Glutamatergic neuron (in vitro differentiated cells): ENCODE measurements at regions not wholly inside any gene's neighbourhood (a gene's known extent, or its start where the extent isn't known, plus 50 kb on each side); places are given as distances from the start of the nearest gene placed in this dataset.

Experiments
- DNase-seq: peaks from one replicate; pipeline ENCODE4 v3.0.0; 2022
- H3K27ac Mint-ChIP-seq: one replicate; pipeline ENCODE4 v1.8.0; 2020; ENCODE audit warnings: mild to moderate bottlenecking, mixed read lengths, inconsistent platforms; ENCODE audit not compliant: unreplicated experiment
- H3K27me3 Mint-ChIP-seq: one replicate; pipeline ENCODE4 v1.8.0; 2020; ENCODE audit warnings: mild to moderate bottlenecking, moderate library complexity, mixed read lengths, inconsistent platforms; ENCODE audit not compliant: unreplicated experiment
- H3K36me3 Mint-ChIP-seq: one replicate; pipeline ENCODE4 v1.8.0; 2020; ENCODE audit warnings: mild to moderate bottlenecking, mixed read lengths, inconsistent platforms; ENCODE audit not compliant: unreplicated experiment
- H3K4me1 Mint-ChIP-seq: one replicate; pipeline ENCODE4 v1.8.0; 2020; ENCODE audit warnings: mild to moderate bottlenecking, low read depth, mixed read lengths, inconsistent platforms; ENCODE audit not compliant: unreplicated experiment
- H3K4me3 Mint-ChIP-seq: one replicate; pipeline ENCODE4 v1.8.0; 2020; ENCODE audit warnings: mild to moderate bottlenecking, mixed read lengths, inconsistent platforms; ENCODE audit not compliant: unreplicated experiment
- H3K9me3 Mint-ChIP-seq: one replicate; pipeline ENCODE4 v1.8.0; 2020; ENCODE audit warnings: mild to moderate bottlenecking, moderate library complexity, mixed read lengths, inconsistent platforms; ENCODE audit not compliant: unreplicated experiment
- CTCF ChIP-seq: fragments of 200-600 bp; sonication (generic); IDR thresholded peaks from one replicate; pipeline ENCODE4 v1.5.0; 2021; ENCODE audit not compliant: partially characterized antibody, unreplicated experiment

- Mint-ChIP-seq H3K27me3 (no peaks in the 10 kb centered on the region), H3K4me3 (no peak overlapping the region), H3K36me3 (no peaks in the 10 kb centered on the region), H3K27ac (no peak overlapping the region), H3K9me3 (peaks cover 2% of the 10 kb centered on the region), H3K4me1 (no peaks in the 10 kb centered on the region)
- TF ChIP-seq CTCF = no peak
- no peak for DNase-seq
Observed at GRCh38 chr3:170731281-170731680, 138.7 kb downstream of the RPL22L1 start.

GRCh38 chr3:170730071-170730812 lies 139.8 kb downstream of the RPL22L1 start:
- no peak overlapping the region for H3K4me3 Mint-ChIP-seq
- H3K27ac Mint-ChIP-seq = no peak overlapping the region
- H3K4me1 Mint-ChIP-seq = no peaks in the 10 kb centered on the region
- no peaks in the 10 kb centered on the region for H3K27me3 Mint-ChIP-seq
- no peaks in the 10 kb centered on the region for H3K36me3 Mint-ChIP-seq
- H3K9me3 Mint-ChIP-seq = no peaks in the 10 kb centered on the region
- no peak for DNase-seq
- TF ChIP-seq CTCF = no peak

- no peaks in the 10 kb centered on the region for H3K36me3 Mint-ChIP-seq
- TF ChIP-seq CTCF = no peak
- DNase-seq = no peak
- no peaks in the 10 kb centered on the region for H3K9me3 Mint-ChIP-seq
- no peak overlapping the region for H3K4me3 Mint-ChIP-seq
- no peaks in the 10 kb centered on the region for H3K27me3 Mint-ChIP-seq
- H3K4me1 Mint-ChIP-seq = peaks cover 2% of the 10 kb centered on the region
- no peak overlapping the region for H3K27ac Mint-ChIP-seq
Observed at GRCh38 chr3:170728181-170728580, 141.8 kb downstream of the RPL22L1 start.

GRCh38 chr3:170727754-170728153 lies 141.9 kb upstream of the SLC7A14 start:
- TF ChIP-seq CTCF = no peak
- Mint-ChIP-seq H3K9me3 (no peaks in the 10 kb centered on the region), H3K4me1 (peaks cover 2% of the 10 kb centered on the region), H3K4me3 (no peak overlapping the region), H3K36me3 (no peaks in the 10 kb centered on the region), H3K27ac (no peak overlapping the region), H3K27me3 (no peaks in the 10 kb centered on the region)
- DNase-seq = no peak

- DNase-seq = no peak
- no peak for TF ChIP-seq CTCF
- H3K4me1 Mint-ChIP-seq = peaks cover 2% of the 10 kb centered on the region
- H3K27me3 Mint-ChIP-seq = no peaks in the 10 kb centered on the region
- no peak overlapping the region for H3K27ac Mint-ChIP-seq
- no peaks in the 10 kb centered on the region for H3K36me3 Mint-ChIP-seq
- H3K4me3 Mint-ChIP-seq = no peak overlapping the region
- H3K9me3 Mint-ChIP-seq = no peaks in the 10 kb centered on the region
Observed at GRCh38 chr3:170726976-170727661, 141.2 kb upstream of the SLC7A14 start.
